Right cardiac atrium (tissue), 5 donors: ENCODE measurements at regions not wholly inside any gene's neighbourhood (a gene's known extent, or its start where the extent isn't known, plus 50 kb on each side); places are given as distances from the start of the nearest gene placed in this dataset.

Experiments
- ATAC-seq, 2 donors: fragments of 200-7000 bp; cut with Tn5 transposase; one replicate each; pipeline versions ENCODE4 v1.8.0 to v1.9.1; 2020; ENCODE audit warnings: moderate library complexity in 2 of 2, mild to moderate bottlenecking in 1 of 2
- DNase-seq, 3 donors: peaks; one replicate each; pipeline ENCODE4 v3.0.0-alpha.2; 2020
- H3K27ac ChIP-seq: one replicate; pipeline ENCODE4 v1.5.1; 2013; ENCODE audit warnings: mild to moderate bottlenecking, low read length, control low read depth, moderate library complexity
- H3K27me3 ChIP-seq: one replicate; pipeline ENCODE4 v1.6.1; 2013; ENCODE audit not compliant: control insufficient read depth, insufficient read depth
- H3K4me1 ChIP-seq: one replicate; pipeline ENCODE4 v1.6.1; 2013; ENCODE audit warnings: low read length; ENCODE audit not compliant: control insufficient read depth, insufficient read depth
- H3K4me3 ChIP-seq: one replicate; pipeline ENCODE4 v1.5.1; 2013; ENCODE audit warnings: low read length, control low read depth
- H3K9me3 ChIP-seq: one replicate; pipeline ENCODE4 v1.6.1; 2013; ENCODE audit warnings: low read length; ENCODE audit not compliant: control insufficient read depth
- WGBS: extraction: QIAGEN DNeasy Blood & Tissue Kit; methylation state at CpG from one replicate; pipeline ENCODE4 v1.1.7; 2013; 5-methylcytosine and 5-hydroxymethylcytosine counted together
- intact Hi-C, 4 donors: fragments of 100-400 bp; cut with DNase I; formaldehyde crosslinking; loops; one replicate each; pipeline versions ENCODE4 v1.11.0 to v1.14.0; 2022 to 2023
- donor health status: healthy with polysubstance abuse.
- donor health status: DM: no; HTN: yes; CAD: no.
- donor health status: DM: no; HTN: no; CAD: no.
- donor health status: DM: no; HTN: yes; CAD: no; lungs with severe emphysema.
- donor health status: DM: yes; HTN: yes; CAD: no.

DNA sequence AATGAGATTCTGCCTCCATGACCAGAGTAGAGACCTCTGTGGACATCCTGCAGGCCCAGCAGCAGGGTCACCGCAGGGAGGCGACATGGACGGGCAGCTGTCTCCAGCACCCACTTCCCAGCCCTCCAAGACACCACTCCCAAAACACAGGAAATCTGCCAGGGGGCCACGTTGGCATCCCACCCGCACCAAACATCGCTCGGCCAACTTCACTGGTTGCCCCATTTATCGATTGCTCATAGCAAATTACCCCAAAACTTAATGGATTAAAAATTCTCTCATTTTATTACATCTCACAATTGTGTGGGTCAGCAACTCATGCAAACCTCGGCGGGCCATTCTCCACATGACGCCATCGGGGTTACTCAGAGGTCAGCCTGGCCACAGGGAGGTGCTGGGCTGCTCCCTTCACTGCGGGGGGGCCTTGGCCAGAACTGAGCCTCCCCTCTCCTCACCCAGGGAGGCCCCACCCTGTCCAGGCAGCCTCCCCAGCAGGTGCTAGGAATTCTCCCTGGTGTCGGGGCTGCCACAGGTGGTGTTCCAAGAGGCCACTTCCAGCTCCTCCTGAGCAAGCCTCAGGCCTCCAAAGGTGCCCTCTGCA lies 420.7 kb upstream of the MYT1L start:
- intact Hi-C loops = no loop called here
- Histone ChIP-seq H3K27ac (no peak overlapping the region), H3K4me1 (no peaks in the 10 kb centered on the region), H3K27me3 (no peaks in the 10 kb centered on the region), H3K4me3 (no peak overlapping the region), H3K9me3 (no peaks in the 10 kb centered on the region)
- ATAC-seq (no peak), DNase-seq (no peak)
- WGBS = 93% methylated on average over 14 of the region's 14 CpGs

DNA sequence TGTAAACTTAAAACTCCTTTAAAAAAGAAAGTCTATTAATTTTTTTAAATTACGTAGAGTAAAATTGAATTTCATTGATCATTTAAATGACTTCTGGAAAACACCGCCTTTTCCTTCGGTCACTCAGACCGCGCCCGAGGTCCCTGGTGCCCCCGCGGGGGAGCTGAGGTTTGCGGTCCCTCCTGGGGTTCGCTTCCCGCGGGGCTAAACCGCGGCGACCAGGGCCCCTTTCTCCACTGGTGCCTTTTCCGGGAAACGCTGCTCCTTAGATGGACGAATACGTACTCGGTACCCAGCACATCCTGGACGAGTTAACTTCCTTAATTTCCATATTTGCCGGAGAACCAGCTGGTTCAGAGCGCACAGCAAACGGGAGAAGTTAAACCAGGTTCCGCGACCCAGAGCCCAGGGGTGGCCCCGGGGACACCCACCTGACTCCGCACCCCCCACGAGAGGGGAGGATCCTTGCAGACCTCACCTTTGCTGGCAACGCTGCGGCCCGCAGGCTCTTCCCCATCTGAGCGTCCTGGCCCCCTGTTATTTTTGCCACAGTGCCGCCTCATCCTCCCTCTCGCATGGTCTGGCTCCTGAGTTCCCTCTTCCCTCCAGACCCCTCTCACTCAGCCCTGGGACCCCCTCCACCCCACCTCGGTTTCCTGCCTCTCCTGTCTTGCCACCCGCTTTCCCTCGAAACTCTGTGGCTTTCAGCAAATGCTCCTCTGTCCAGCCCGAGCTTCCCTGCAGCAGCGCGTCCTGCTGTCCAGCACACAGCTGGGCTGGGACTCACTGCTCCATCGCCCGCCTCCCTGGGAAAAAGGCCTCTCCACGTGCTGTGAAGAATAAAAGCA lies 420.0 kb upstream of the MYT1L start:
- DNase-seq (no peak), ATAC-seq (no peak)
- no peak overlapping the region for H3K4me3 ChIP-seq
- 94% methylated on average over 44 of the region's 44 CpGs for WGBS
- no peaks in the 10 kb centered on the region for H3K27me3 ChIP-seq
- no peak overlapping the region for H3K27ac ChIP-seq
- no peaks in the 10 kb centered on the region for H3K4me1 ChIP-seq
- intact Hi-C loops = no loop called here
- H3K9me3 ChIP-seq = no peaks in the 10 kb centered on the region

DNA sequence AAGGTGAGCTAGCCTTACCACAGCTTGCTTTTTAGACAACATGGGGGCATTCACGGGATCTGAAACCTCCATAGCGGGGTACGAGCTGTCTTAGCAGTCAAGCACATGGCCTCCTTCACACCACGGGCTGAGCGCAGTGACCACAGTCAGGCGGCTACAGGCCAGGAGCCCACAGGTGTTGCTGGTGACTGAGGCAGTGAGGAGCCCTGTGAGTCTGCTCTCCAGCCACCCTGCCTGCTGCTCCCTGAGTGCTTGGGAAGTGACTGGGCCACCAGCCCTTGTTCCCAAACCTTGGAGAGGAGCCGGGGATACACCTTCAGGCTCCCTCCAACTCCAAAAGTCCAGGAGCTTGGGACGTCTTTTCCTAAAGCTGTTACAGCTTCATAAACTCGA lies 418.1 kb upstream of the MYT1L start:
- Histone ChIP-seq H3K9me3 (no peaks in the 10 kb centered on the region), H3K27ac (no peak overlapping the region), H3K4me3 (no peak overlapping the region), H3K27me3 (no peaks in the 10 kb centered on the region), H3K4me1 (no peaks in the 10 kb centered on the region)
- 85% methylated on average over 9 of the region's 9 CpGs for WGBS
- DNase-seq (no peak), ATAC-seq (no peak)
- intact Hi-C loops = no loop called here

DNA sequence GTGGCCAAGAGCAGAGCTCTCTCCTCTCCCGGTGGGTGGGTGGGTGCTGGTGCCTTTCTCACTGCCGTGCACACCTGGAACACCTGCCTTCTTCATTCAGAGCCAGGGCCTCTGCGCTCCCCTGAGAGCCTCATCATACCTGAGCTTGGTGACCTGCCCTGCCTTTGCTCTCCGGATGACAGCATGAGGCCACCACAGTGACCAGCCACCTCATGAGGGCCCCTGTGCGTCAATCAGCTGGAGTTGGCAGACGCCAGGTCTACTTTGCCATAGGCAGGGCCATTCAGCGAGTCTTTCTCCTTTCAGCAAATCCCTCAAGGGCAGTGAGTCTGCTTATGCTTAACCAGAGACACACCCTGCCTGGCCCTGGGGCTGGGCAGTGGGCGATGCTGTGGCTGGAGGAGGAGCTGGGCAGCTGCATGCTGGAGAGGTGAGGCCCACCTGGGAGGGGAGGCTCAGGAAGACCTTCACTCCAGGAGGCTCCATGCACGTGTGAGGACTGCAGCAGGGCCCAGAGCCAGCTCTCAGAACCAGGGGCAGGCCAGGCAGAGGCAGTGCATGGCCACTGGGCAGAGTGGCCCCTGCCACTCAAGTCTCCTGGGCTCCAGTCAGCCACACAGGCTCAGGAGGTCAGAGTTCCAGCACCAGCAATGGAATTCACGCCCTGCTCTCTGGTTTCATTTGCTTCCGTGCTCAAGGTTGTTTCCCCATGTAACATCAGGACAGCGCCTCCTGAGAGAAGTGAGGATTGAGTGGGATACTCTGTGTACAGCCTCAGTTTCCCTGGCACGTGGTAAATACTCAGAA lies 417.5 kb upstream of the MYT1L start:
- H3K4me3 ChIP-seq = no peak overlapping the region
- ATAC-seq (no peak), DNase-seq (no peak)
- WGBS = 81% methylated on average over 13 of the region's 13 CpGs
- intact Hi-C loops = no loop called here
- no peaks in the 10 kb centered on the region for H3K9me3 ChIP-seq
- H3K27ac ChIP-seq = no peak overlapping the region
- H3K4me1 ChIP-seq = no peaks in the 10 kb centered on the region
- H3K27me3 ChIP-seq = no peaks in the 10 kb centered on the region

DNA sequence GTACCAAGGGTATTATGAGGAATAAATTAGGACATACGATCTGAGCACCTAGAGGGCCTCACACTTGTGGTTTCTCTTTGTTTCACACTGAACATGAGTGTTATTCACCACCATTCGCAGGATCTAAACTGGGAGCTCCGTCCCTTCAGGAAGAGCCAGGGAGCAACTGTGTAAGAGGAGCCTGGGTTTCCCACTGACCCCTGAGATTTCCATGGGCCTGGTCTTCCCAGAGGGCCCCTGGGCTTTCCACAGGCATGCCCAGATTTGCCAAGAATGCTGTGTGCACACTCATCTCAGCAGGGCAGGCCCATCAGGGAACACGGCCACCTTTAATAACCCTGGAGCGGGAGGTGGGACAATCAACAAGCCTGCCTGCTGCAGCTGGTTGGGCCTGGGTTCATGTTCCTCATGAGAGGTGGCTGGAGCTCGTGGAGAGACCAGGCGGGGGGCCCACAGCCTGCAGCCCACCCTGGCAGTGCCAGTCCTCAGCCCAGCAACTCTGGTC lies 416.8 kb upstream of the MYT1L start:
- DNase-seq (no peak), ATAC-seq (no peak)
- H3K9me3 ChIP-seq = no peaks in the 10 kb centered on the region
- H3K27ac ChIP-seq = no peak overlapping the region
- WGBS = 82% methylated on average over 7 of the region's 7 CpGs
- intact Hi-C loops = no loop called here
- no peaks in the 10 kb centered on the region for H3K4me1 ChIP-seq
- no peaks in the 10 kb centered on the region for H3K27me3 ChIP-seq
- no peak overlapping the region for H3K4me3 ChIP-seq

DNA sequence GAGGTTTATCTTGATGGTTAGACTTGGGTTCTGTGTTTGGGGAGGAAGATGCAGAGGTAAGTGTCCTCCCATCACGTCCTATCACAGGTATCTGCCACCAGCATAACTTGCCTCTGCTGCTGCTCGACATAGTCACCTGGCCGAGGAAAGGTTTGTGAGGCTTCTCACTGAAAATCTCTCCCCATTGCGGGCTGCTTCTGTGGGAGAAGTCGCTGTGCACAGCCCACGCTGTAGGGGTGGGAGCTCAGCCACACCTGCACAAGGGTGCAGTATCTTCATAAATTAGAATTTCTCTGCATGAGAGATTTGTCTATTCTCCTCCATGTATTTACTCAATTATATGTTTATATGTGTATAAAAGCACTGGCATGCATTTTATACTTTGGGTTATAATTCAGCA lies 415.7 kb upstream of the MYT1L start:
- no peaks in the 10 kb centered on the region for H3K27me3 ChIP-seq
- no peak overlapping the region for H3K27ac ChIP-seq
- H3K9me3 ChIP-seq = no peaks in the 10 kb centered on the region
- H3K4me1 ChIP-seq = no peaks in the 10 kb centered on the region
- DNase-seq = no peak
- intact Hi-C loops = no loop called here
- H3K4me3 ChIP-seq = no peak overlapping the region
- 88% methylated on average over 6 of the region's 6 CpGs for WGBS
- ATAC-seq = no peak

DNA sequence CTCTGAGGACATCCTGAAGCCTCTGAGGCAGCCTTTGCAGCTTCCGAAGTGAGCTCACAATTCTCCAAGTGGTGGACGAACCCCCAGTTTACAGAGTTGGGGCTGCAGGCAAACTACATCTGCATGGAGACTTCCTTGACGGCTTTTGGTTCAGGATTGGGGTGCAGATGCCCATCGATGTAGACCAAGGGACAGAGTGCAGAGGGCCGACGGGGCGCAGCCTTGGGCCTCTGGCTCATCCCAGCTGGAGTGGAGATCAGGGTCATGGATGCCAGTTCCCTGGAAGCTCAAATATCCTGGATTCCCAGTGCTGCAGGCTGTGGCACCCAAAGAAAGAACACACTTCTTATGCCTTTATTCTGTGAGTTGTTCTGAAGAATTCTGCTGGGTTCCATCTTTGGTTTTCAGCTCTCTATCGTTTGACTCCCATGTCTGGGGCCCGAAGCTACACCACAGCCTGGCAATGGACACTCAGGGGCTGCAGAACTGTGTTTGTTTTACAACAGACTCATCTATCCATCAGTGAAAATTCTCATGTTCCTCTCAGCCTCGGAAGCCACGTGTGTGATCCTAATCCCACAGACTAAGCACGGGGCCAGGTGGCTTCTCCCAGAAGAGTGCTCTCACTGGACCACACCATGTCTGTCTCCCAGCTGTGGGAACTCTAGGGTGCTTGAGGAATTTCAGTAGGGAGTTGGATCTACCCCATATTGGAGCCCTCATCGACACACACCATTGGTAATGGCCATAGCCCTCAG lies 414.1 kb upstream of the MYT1L start:
- intact Hi-C loops = no loop called here
- ATAC-seq = no peak
- Histone ChIP-seq H3K9me3 (no peaks in the 10 kb centered on the region), H3K27ac (no peak overlapping the region), H3K4me3 (no peak overlapping the region), H3K4me1 (no peaks in the 10 kb centered on the region), H3K27me3 (no peaks in the 10 kb centered on the region)
- no peak for DNase-seq
- WGBS = 89% methylated on average over 13 of the region's 13 CpGs

DNA sequence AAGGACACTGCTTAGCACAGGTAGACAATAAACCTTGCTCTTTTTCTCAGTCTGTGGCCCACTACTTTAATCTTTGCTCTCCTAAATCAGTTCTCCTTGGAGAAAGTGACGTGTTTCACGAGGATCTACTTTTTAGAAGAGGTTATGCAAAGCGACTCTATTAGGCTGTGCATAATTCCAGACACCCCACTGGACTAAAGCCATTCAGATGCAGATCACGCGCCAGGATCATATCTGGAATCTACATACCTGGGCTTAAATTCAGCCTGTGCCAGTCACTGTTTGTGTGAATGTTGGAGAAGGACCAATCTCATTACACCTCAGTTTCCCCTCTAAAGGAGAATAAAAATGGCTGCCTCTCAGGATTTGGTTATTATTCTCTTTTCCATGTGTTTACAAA lies 413.0 kb upstream of the MYT1L start:
- intact Hi-C loops = no loop called here
- H3K27ac ChIP-seq = no peak overlapping the region

DNA sequence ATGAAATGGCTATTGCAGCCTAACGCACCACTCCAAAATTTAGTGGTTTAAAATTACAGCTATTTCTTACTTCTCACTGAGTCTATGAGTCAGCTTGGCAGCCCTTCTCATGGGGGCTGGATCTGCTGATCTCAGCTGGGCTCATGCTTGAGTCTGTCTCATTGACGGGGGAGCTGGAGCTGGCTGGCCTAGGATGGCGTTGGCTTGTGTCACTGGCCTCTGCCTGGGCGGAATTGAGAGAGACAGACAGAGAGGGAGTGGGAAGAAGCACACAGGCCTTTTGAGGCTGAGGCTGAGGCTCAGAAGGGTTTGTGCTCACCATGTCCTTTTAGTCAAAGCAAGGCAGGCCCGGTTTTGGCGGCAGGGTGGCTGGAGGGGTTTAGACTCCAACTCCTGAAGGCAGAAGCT lies 412.1 kb upstream of the MYT1L start:
- H3K27ac ChIP-seq = no peak overlapping the region
- no peak overlapping the region for H3K4me3 ChIP-seq
- no peaks in the 10 kb centered on the region for H3K27me3 ChIP-seq
- no peaks in the 10 kb centered on the region for H3K4me1 ChIP-seq
- H3K9me3 ChIP-seq = no peaks in the 10 kb centered on the region
- WGBS = 56% methylated on average over 6 of the region's 6 CpGs
- intact Hi-C loops = no loop called here
- peak; percentile 84 to 92 (median 90) for DNase-seq
- peak; percentile 96 to 97 for ATAC-seq

More for the DNA sequence above, 413.0 kb upstream of the MYT1L start:
- Histone ChIP-seq H3K4me1 (no peaks in the 10 kb centered on the region), H3K4me3 (no peak overlapping the region), H3K27me3 (no peaks in the 10 kb centered on the region), H3K9me3 (no peaks in the 10 kb centered on the region)
- ATAC-seq (no peak), DNase-seq (no peak)
- WGBS = 75% methylated on average over 5 of the region's 5 CpGs

DNA sequence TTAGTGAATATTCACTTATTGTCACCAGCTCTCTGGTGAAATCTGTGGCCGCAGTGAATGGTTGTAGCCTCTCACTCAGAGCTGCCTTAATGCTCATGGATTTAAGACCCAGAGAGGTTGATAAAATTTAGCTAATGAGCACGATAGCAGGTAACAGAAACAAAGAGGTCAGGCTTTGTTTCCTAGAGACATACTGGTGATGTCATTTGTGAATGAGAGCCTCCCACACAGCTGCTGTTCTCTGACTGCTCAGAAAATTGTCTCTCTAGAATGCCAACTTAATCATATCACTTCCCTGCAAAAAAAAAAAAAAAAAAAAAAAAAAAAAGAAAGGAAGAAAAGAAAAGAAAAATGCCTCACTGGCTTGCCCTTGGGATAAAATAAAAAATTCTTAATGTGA lies 411.7 kb upstream of the MYT1L start:
- WGBS = 62% methylated on average over 2 of the region's 2 CpGs
- H3K9me3 ChIP-seq = no peaks in the 10 kb centered on the region
- ATAC-seq (no peak), DNase-seq (no peak)
- H3K27me3 ChIP-seq = no peaks in the 10 kb centered on the region
- no peaks in the 10 kb centered on the region for H3K4me1 ChIP-seq
- intact Hi-C loops = no loop called here
- no peak overlapping the region for H3K27ac ChIP-seq
- H3K4me3 ChIP-seq = no peak overlapping the region
